Iris pigment epithelial cell (primary cell): ENCODE measurements at regions not wholly inside any gene's neighbourhood (a gene's known extent, or its start where the extent isn't known, plus 50 kb on each side); places are given as distances from the start of the nearest gene placed in this dataset.
"Not testable (repeated sequence)": the region's sequence is repeated elsewhere in the genome, so short reads cannot be mapped to it uniquely, and the experiment has no call there.

Experiments used
- DNase-seq: peaks from one replicate; pipeline ENCODE4 v3.0.0-alpha.2; 2011; ENCODE audit warnings: low read depth

DNA sequence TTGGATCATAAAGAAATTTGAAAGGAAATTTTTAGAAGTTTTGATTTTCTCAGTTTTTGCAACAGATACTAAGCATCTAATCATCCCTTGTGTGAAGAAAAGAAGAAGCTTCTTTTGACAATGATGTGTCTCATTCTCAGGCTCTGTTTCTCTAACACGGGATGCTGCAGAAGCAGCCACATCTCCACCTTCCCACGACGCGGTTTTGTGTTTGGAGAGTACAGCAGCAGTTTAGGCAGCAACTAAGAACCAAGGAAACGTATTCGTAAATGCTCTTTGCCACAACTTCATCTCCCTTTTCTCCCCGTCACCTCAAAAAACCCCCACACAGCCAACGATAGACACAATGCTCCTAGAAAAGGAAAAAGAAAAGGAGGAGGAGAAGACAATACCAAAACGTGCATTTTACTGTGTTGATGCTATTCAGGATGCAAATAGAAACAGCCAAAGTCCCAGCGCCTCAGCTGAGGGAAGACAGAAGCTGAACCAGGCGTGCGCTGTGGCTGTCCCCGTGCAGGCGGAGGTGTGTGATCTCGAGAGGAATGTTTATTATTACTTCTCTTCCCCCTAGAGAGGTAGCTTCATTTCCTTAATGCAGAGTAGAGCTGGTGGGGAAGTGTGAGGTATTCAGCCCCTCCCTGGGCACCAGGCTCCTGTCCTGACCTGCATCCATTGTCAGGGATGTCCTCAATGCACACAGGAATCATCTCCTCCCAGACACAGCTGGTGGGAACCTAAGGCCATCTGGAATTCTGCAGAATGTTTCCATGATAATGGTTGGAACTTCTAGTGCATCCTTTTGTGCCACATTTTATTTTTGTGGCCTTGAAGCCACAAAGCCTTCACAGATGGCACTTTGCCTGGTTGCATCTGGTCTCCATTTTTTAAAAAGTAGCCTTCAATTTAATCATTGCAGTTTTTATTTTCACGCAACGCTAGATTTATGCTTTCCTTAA lies 174.6 kb upstream of the KLF6 start:
- no peak for DNase-seq

- DNase-seq, result no peak
Observed at GRCh38 chr10:3958472-3958996, 173.5 kb upstream of the KLF6 start.

GRCh38 chr10:3955955-3956617 lies 171.1 kb upstream of the KLF6 start:
- DNase-seq, result no peak

DNA sequence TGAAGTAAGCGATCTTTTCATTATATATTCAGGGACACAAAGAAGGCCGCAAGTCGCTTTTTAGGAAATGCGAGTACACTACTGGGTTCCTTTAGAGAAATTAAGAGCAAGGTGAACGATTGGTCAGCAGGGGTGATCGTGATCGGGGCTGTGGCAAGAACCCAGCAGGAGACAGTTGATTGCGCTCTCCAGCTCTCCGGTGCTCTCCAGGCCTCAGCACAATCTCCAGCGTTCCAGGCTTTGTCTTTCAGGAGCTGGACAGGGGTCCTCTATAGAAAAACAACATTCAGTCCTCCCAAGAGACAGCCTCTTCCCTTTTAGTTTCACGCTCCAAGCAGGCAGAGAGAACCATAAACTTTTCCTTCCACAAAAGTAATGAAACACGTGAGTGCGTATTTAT lies 170.5 kb upstream of the KLF6 start:
- peak; percentile 59 for DNase-seq

GRCh38 chr10:3954615-3955014 lies 169.6 kb upstream of the KLF6 start:
- DNase-seq, result no peak

DNA sequence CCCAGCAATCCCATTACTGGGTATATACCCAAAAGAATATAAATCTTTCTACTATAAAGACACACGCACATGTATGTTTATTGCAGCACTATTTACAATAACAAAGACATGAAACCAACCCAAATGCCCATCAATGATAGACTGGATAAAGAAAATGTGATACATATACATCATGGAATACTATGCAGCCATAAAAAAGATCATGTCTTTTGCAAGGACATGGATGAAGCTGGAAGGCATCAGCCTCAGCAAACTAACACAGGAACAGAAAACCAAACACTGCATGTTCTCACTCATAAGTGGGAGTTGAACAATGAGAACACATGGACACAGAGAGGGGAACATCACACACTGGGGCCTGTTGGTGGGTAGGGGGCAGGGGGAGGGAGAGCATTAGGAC lies 169.0 kb upstream of the KLF6 start:
- not testable (repeated sequence) for DNase-seq

DNA sequence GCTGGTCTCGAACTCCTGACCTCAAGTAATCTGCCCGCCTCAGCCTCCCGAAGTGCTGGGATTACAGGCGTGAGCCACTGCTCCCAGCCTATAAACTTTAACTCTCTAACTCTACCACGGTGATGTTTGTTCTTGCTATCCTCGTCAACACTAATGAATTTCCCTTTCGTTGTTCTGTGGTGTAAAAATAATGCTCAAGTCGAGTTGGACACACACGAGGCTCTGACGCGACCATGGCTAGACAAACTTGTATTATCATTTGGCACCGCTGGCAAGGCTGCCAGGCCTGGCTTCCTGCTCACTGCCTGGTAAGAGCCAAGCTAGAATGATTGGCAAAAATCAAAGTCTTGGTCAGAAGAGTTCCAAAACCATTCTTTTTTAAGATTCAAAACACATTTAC lies 167.0 kb upstream of the KLF6 start:
- no peak for DNase-seq

DNA sequence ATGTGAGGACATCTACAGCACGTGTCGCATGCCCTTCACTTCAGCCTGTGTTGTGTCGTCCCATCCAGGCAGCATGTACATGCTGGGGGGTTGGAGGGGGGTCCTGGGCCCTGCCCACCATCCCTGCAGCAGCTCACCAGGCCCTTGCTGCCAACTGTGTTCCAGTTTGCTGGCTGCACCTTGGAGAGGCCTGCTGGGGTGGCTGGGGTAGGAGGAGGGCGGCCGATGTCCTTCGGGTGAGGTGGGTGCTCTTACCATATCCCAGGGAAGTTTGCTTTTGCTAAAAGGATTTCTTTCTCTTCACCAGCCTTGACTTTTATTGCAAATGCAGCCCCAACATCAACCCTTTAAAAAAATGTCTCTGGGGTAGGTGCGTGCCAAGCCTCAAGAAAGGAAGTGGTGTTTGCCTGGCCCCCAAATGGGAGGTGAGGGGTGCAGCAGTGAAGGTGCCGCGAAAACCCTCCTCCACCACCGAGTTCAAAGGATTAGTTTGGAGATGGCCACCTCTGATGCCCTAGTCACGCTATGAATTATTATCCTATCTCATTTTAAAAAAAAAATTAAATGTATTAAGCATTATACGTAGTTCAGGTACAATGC lies 165.8 kb upstream of the KLF6 start:
- DNase-seq, result no peak

DNA sequence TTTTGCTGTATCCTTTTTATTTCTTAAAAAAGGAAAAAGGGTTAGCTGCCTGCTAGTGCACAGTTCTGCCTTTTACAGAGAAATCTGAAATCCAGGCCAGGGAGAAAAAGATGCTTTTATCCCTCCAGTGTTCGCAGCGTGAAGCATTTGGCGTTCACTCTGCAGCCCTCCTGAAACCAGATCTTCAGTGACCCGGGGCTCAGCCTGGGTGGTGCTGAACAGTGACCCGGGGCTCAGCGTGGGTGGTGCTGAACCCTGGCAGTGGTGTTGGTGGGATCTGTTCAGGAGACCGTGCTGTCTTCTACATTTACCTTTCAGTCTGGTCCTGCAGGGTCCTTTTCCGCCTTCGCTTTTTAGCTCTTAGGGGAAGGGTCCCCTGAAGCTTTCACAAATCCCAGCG lies 164.7 kb upstream of the KLF6 start:
- no peak for DNase-seq

DNA sequence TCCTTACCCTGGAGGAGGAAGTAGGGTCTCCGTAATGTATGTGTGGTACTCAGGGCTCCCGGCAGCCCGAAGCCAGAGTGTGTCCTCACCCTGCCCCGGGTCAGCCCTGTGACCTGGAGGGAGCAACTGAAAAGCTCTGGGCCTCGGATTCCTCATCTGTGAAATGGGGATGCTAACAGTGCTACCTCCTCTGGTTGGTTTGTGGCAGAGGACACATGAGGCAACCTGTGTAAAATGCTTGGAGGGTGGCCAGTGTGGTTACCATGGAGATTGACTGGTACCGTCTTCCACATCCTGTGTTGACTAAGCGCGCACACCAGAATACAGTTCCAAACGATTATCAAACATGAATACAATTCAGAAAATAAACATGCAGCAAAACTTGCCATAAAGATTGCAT lies 163.8 kb upstream of the KLF6 start:
- DNase-seq, result peak; percentile 92

DNA sequence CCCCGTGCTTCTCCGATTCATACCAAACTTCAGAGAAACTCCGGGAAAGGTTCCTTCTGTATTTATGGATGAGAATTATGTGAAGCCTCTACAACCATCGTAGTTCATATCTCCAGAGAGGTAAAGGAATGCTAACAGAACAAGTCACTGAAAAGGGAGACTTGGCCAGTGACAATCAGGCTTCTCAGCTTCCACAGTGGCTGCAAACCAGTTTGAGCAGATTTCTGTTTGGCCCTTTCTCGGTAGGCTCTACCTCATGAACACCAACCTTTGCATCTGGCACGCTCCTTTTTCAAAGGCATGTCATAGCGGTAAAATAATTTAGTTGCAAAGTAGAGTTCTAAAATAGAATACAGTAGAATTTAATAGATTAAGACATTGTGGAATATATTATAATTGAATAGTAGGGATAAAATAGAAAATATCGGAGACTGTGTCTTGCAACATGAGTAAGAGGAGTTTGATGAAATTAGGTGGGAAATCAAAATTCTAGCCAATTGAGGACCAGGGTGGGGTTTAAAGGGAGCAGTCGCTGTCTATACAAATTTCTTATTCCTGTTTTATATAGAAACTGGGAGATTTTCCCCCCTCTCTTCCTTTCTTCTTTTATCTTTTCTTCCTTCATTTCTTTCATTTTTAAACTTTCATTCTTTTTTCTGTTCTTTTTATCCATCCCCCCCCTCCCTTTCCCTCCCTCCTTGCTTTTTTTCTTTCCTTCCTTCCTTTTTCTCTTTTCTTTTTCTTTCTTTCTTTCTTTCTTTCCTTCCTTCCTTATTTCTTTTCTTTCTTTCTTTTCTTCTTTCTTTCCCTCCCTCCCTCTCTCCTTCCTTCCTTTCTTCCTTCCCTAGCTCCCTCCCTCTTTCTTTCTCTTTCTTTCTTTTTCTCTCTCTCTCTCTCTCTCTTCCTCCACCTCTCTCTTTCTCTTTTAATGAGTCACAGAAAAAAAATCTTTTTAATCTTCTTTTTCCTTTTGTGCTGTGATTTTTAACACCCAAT lies 161.5 kb upstream of the KLF6 start:
- no peak for DNase-seq

DNA sequence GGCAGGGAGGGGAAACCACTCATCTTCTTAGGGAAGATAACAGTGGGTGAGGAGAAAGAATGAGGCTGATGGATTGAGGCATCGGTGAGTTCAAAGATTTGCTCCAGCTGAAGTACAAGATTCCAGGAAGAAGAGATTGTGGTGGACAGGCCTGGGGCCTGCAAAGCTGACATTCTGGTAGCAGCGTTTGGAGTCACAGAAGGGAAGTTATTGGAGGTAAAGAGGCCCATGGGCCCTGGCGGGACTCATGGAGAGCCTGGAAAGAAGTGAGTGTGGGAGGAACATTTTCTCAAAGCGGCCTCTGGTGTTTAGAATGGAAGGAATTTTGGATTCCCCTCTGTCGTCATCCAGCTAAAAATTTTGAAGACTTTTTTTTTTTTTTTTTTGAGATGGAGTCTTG lies 160.0 kb upstream of the KLF6 start:
- DNase-seq, result no peak

DNA sequence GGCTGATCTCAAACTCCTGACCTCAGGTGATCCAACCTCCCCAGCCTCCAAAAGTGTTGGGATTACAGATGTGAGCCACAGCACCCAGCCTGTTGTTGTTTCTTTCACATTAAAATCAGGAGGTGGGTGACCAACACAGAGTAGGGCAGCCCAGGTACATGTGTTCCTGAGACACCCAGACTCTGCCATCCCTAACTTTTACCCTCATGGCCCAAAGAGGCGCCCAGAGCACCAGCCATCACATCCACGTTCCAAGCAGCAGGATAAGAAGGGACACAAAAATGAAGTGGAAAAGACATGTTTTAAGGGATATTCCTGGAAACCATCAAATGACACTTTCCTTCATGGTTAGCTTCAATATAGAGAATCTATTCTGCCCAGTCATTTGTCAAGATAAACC lies 159.6 kb upstream of the KLF6 start:
- DNase-seq, result no peak

DNA sequence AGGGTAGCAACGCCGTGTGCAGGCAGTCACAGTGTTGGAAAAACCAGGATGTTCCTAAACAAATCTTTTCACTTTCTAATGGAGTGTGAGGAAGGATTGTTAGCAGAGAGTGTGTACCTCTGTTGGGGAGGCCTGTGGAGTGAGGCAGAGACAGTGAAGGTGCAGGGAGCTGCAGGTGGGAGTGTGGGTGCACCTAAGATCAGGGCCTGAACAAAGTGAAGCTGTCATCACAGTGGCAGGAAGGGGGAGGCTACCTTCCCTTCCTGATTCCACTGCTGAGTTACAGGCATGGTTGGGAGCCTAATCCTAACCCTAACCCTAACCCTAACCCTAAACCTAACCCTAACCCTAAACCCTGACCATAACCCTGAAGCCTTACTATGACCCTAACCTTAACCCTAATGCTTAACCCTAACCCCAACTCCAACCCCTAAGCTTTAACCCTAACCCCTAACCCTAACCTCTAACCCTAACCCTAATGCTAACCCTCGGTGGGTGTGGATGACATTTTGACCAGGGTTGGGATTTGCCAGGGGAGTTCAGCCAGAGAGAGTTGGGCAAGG lies 158.8 kb upstream of the KLF6 start:
- no peak for DNase-seq

GRCh38 chr10:3942937-3943489 lies 158.0 kb upstream of the KLF6 start:
- no peak for DNase-seq

- no peak for DNase-seq
Observed at GRCh38 chr10:3941676-3942075, 156.7 kb upstream of the KLF6 start.

DNA sequence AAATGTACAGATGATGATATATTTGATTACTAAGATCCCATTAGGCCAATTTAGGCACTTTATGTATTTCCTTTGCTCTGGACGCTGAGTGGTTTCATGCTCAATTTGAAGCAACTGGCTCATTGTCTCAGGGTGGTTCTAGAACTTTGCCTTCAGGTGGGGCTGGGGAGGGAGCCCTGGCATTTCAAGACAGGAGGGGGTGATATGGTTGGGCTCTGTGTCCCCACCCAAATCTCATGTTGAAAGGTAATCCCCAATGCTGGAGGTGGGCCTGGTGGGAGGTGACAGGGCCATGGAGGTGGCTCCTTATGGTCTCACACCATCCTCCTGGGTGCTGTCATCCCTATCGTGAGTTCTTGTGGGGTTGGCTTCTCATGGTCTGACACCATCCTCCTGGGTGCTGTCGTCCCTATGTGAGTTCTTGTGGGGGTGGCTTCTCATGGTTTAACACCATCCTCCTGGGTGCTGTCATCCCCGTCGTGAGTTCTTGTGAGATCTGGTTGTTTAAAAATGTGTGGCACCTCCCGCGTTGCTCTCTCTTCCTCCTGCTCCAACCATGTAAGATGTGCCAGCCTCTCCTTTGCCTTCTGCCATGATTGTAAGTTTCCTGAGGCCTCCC lies 151.5 kb upstream of the KLF6 start:
- DNase-seq, result no peak

DNA sequence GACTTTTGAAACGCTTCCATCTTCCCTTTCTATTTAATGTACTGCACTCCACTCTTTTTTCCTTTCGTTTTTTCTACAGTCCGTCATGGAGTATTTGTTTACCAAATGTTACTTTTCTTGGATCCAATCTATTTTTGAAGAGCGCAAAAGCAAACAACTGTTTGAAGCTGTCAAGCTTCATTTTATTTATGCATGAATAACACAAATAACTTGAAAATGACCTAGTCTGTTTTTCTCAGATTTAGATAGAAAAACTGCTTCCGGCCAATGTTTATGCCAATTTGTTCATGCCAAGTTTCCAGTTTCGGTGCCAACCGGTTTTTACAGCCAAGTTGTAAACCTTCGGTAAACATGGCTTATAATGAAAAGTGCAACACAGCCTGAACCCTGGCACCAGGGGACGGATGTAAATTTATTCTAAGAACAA lies 150.9 kb upstream of the KLF6 start:
- peak; percentile 48 for DNase-seq

GRCh38 chr10:3935141-3935540 lies 150.1 kb upstream of the KLF6 start:
- peak; percentile 86 for DNase-seq

- no peak for DNase-seq
Observed at GRCh38 chr10:3933733-3934132, 148.7 kb upstream of the KLF6 start.
